RWPE1 (cell line): ENCODE measurements at regions not wholly inside any gene's neighbourhood (a gene's known extent, or its start where the extent isn't known, plus 50 kb on each side); places are given as distances from the start of the nearest gene placed in this dataset.

Experiments
- CTCF ChIA-PET: fragments of 350-600 bp; sonication (Branson Sonifier 250); formaldehyde crosslinking; extraction: SDS; loops from one replicate; lab custom pipeline; 2021; lab: Yijun Ruan, JAX
- POLR2A ChIA-PET: fragments of 400-600 bp; formaldehyde crosslinking; extraction: SDS; loops from one replicate; lab custom pipeline; 2020; ENCODE audit warnings: antibody characterized with exemption; ENCODE audit not compliant: low non-redundant PET; lab: Yijun Ruan, JAX
- DNase-seq: peaks from one replicate; pipeline ENCODE4 v3.0.0; 2012; ENCODE audit warnings: low spot score
- H3K27ac ChIP-seq: fragments of 450-650 bp; 2 replicates; pipeline ENCODE4 v1.5.1; 2017
- TF ChIP-seq, protein P1 (sequence below): fragments of 450-650 bp; conservative IDR thresholded peaks from 2 replicates; pipeline ENCODE4 v1.5.1; 2017; ENCODE audit warnings: low read depth, mild to moderate bottlenecking

DNA sequence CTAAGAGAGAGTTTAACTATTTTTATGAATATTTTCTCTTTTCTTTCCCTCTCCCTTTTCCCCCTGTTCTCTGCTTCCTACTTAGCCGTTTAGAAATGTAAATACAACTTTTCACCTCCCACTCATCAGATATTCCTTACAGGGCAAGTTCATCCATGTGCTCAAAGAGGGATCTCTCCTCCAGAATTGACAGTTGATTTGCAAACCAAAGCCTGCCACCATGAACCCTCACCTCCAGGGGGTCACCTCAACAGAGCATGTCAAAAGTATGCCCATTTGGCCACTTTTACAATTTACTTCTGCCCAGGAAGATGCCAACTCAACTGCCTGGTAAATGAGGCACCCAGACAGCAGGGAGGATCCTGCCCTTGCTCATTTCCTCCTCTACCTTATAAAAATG lies 149.2 kb upstream of the GYPC start:
- CTCF ChIA-PET, result no interaction called here
- DNase-seq, result no peak
- no peak overlapping the region for H3K27ac ChIP-seq
- TF ChIP-seq, protein P1, sequence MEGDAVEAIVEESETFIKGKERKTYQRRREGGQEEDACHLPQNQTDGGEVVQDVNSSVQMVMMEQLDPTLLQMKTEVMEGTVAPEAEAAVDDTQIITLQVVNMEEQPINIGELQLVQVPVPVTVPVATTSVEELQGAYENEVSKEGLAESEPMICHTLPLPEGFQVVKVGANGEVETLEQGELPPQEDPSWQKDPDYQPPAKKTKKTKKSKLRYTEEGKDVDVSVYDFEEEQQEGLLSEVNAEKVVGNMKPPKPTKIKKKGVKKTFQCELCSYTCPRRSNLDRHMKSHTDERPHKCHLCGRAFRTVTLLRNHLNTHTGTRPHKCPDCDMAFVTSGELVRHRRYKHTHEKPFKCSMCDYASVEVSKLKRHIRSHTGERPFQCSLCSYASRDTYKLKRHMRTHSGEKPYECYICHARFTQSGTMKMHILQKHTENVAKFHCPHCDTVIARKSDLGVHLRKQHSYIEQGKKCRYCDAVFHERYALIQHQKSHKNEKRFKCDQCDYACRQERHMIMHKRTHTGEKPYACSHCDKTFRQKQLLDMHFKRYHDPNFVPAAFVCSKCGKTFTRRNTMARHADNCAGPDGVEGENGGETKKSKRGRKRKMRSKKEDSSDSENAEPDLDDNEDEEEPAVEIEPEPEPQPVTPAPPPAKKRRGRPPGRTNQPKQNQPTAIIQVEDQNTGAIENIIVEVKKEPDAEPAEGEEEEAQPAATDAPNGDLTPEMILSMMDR, result no peak
- POLR2A ChIA-PET, result no interaction called here

DNA sequence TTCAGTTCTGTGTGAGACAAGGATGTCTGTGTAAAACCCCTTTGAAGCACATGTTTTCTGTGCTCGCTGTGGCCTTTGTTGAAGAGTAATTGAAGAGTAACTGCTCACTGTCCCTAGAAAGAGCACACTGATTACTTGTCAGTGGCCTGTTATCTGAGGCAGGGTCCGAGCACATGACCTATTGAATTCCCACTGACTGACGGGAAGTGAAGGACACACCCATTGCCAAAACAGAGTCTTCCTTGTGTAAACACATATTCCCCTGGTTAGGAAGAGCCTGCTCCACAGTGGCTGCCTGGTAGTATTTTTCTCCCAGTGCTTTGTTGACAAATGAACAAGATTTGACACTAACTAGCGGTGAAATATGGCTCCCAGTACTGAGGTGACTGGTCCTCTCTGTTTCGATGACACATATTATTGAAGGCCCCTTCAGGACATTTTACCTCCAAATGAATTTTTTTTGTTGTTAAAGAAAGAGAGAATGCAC lies 148.5 kb upstream of the GYPC start:
- POLR2A ChIA-PET, result no interaction called here
- no peak overlapping the region for H3K27ac ChIP-seq
- TF ChIP-seq, protein P1, result no peak
- CTCF ChIA-PET, result no interaction called here
- DNase-seq, result no peak

DNA sequence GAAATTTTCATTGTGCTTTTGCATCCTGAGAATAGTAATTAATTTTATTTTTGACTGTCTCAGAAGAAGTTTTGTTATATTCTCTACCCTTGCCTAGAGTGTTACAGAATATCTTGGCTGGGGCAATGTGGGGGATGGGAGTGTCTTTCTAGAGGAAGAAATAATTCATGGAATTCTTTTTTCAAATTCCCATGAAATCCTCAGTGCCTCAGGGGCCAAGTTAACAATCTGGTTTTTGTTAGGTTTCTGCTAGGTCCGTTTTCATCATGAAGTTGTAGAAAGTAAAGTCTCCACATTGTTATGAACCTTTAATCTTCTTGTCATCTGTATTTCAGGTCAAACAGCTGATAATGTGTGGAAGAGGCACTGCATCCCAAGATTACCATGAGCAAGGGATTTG lies 145.6 kb upstream of the GYPC start:
- TF ChIP-seq, protein P1, result no peak
- H3K27ac ChIP-seq, result no peak overlapping the region
- POLR2A ChIA-PET, result no interaction called here
- CTCF ChIA-PET, result no interaction called here
- DNase-seq, result no peak

DNA sequence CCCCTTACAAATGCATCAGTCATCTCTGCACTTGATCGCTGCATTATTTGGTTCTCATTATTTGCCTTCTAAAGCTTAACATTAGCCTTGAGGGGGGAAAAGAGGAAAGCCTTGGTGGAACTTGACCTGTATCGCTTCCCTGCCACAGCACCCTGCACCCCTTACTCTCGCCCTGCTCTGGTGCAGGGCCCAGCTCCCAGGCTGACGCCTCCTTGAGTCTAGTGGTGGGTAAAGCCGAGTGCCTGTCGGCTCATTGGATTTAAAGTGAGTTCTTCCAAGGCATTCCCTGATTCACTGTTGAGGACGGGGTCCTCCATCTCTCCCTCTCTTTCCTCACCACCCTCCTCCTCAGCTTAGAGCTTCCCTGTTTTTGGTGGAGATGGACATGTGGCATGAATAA lies 145.0 kb upstream of the GYPC start:
- ChIA-PET CTCF (no interaction called here), POLR2A (no interaction called here)
- no peak for DNase-seq
- TF ChIP-seq, protein P1, result no peak
- no peak overlapping the region for H3K27ac ChIP-seq

DNA sequence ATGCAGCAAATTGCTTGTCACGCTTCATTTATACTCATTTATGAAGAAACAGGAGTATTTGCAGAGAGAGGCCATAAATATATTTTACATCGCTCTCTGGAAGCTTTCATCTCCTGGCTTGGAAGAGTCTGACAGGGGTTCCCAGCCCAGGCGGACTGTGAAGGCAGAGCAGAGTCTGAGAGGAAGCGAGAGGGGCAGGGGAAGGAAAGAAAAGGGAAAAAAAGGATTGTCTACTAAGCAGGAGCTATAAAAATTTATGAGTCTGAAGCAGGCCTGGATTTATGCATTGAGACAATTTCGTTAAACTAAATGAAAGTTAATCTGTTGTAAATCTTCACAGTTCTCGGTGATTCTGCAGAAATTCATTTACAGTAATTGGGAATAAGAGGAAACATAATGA lies 143.9 kb upstream of the GYPC start:
- DNase-seq, result no peak
- ChIA-PET POLR2A (no interaction called here), CTCF (no interaction called here)
- TF ChIP-seq, protein P1, result no peak
- no peak overlapping the region for H3K27ac ChIP-seq

DNA sequence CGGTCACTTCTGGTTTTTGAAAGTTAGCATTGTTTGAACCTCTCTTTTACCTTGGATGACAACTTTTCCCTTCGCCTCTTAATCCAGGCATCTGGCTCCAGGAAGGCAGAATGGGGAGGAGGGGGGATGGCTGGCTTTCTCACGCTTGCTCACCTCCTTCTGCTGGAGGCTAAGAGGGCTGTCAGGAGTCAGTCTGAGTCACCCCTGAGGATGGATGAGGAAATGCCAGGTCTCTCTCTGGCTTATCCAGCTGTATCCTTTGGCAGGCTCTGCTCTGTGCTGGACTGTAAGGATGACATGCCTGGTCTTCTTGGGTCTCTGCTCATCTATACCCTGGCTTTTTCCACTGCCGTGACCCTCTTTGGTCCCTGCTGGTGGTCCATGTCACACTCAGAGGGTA lies 142.9 kb upstream of the GYPC start:
- peak; percentile 11 for DNase-seq
- TF ChIP-seq, protein P1, result no peak
- CTCF ChIA-PET, result no interaction called here
- POLR2A ChIA-PET, result no interaction called here
- H3K27ac ChIP-seq, result no peak overlapping the region

DNA sequence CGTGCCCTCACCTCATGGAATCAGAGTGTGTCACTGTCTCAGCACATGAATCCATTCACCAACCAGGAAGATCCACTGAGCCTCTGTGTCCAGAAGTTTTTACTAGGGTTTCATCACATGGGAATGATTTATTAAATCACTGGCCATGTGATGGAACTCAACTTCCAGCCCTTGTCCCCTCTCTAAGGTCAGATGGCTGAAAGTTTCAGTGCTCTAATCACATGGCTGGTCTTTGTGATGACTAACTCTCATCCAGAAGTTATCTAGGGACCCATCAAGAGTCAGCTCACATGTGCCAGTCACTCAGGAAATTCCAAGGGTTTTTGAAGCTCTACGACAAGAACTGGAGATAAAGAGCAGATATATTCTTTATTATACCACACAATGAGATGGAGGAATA lies 140.5 kb upstream of the GYPC start:
- ChIA-PET POLR2A (no interaction called here), CTCF (no interaction called here)
- no peak overlapping the region for H3K27ac ChIP-seq
- TF ChIP-seq, protein P1, result no peak
- no peak for DNase-seq
